GM18499 (cell line): ENCODE measurements at regions not wholly inside any gene's neighbourhood (a gene's known extent, or its start where the extent isn't known, plus 50 kb on each side); places are given as distances from the start of the nearest gene placed in this dataset.

Experiments used
- ATAC-seq: cut with Tn5 transposase; IDR thresholded peaks from one replicate; pipeline ENCODE4 v1.9.1; 2021; ENCODE audit warnings: moderate number of reproducible peaks; ENCODE audit not compliant: insufficient read depth, unreplicated experiment

DNA sequence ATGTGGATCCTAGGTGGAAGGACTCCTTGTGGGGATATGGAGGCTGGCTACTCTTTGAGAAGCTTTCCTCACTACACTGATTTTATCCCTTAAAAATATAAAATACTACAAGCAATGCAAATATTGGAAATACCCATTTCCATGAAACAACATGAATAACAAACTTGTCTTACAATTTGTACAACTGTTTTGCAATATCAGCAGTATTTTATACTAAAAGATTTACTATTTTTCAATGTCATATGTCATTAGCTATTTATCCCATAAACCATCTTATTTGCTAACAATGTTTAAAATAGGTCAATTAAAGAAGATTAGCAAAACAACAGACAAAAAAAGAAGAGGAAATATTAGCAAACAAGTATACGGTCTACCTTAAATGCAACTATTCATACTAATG, 1674.1 kb downstream of the PCDH7 start:
- ATAC-seq, result no peak

DNA sequence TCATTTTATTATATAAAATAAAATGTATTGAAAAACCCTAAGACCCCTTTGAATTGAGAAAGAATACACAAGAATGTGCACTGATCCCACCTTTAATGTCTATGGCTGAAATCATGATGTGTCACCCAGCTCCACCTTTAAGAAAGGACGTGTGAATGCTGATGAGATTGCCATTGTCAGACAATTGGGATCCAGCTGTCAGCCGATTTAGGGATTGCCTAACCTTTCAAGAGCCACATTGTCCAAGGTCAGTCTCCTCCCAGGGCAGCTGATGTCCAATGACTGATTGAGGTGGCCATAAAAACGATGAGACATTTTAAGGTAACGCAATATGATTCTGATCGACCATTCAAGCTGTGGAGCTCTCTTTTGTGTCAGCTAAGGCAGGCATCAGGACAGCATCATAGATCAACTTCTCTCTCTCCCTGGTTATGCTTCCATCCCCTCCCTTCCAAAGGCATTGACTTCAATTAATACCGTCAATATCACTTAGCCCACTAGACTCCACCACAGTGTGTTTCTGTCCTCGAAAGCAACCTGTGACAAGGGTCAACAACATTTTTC, 1676.4 kb downstream of the PCDH7 start:
- ATAC-seq, result no peak

DNA sequence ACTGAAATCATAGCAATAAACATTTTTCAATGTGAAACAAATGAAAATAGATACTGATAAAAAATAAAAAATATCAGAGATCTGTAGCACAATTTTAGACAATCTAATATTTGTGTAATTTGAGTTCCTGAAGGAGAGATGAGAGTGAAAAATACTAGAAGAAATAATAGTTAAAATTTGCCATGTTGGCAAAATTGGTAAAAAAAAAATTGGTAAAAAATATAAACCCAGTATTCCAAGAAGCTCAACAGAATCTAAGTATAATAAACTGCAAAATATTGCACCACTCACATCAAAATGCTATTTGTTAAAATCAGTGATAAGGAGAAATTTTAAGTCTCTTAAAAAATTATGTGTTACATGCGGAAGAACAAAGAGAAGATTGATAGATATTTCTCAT, 1680.7 kb downstream of the PCDH7 start:
- ATAC-seq, result no peak

DNA sequence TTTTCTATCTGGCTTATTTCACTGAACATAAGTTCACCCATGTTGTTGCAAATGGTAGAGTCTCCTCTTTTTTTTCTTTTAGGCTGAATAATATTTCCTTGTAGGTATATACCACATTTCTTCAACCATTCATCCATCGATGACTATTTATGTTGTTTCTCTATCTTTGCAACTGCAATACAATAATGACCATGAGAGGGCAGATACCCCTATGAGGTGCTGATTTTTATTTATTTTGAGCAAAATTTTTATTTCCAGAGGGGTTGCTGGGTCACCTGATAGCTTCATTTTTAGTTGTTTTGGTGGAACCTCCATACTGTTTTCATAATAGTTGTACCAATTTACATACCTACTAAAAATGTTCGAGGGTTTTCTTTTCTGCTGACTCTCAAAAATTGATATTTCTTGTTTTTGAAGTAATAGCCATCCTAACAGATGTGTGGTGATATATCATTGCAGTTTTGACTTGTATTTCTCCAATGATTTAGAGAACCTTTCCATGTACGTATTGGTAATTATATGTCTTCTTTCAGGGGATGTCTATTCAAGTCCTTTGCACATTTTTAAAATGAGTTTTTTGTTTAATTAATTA, 1697.0 kb downstream of the PCDH7 start:
- no peak for ATAC-seq

DNA sequence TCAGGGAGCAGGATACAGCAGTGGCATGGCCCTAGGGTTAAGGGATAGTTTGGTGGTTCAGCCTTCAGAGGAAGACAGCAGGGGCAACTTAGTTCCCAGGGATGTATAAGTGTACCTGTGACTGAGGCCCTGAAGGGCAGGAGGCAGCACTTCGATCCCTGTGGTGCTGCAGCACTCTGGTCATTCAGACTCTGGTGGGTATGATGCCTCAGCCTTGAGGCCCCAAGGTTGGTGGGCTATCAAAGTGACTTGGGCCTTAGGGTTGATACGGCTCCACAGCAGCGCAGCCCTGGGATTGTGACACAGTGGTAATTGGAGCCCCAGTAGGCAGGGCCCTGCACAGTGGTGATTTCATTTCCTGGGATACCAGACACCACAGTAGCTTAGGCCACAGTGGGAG, 1703.1 kb downstream of the PCDH7 start:
- no peak for ATAC-seq

DNA sequence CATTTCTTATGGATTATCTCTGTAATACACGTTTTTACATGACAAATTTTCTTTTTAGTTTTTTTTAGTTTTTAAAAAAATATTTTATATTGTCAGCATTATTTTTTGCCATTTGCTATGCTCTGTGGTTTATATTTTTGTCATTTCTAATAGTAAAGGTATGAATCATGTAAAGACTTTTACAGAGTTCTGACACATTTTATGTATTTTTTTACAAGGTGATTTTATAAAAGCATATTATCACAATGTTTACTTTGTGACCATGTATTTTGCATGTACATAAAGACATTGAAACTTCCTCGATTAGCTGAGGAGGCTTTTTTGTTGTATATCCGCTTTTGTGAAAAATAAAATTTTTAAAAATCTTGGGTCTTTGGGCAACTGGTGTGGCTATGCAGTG, 1705.1 kb downstream of the PCDH7 start:
- ATAC-seq, result no peak

DNA sequence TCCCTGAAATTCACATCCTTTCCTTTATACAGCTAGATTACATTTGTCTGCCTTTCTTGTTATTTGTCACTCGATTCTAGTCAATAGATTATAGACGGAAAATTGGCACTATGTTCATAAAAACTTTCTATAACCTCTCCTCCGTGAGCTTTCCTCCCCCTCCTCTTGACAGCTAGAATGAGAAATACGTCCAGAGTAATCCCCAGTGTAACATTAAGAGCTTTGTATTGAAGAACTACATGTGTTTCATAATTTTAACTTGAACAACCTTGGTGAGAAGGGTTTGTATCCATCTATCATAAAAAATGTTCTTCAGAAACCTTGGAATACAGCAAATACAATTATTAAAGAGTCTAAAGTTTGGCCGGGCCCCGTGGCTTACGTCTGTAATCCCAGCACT, 1707.4 kb downstream of the PCDH7 start:
- no peak for ATAC-seq

DNA sequence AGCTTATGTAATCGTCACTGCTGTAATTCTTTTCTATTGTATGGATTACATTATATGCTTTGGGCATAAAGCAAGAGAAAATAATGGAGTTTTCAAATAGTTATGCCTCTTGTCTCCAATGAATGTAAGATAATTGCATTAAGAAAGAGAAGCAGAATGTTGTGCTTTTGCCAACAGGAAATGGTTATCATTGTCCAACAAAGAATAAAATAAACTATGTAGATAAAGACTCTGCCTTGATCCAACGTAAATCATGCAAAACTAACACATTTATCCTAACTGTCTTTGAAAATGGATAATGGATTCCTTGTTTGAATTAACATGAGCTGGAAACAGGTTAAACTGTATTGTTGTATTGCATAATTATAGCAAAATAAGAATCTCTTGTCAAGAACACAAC, 1709.0 kb downstream of the PCDH7 start:
- no peak for ATAC-seq

DNA sequence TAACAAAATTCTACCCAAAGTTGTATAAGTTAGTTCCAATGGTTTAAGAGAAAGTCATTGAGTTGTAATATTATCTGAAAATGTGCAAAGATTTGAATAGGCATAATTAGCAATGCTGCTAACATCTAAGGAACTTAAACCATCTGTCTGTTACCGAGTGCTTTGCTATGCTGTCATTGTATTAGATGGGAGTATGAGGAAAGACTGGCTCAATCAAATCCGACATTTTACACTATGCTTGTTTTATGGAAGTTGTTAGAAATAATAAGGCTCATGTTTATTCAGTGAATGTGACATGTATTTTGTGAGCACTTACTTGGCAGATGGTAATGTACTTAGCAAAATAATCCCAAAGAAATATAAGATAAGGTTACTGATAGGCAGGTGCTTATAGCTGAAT, 1715.1 kb downstream of the PCDH7 start:
- no peak for ATAC-seq

DNA sequence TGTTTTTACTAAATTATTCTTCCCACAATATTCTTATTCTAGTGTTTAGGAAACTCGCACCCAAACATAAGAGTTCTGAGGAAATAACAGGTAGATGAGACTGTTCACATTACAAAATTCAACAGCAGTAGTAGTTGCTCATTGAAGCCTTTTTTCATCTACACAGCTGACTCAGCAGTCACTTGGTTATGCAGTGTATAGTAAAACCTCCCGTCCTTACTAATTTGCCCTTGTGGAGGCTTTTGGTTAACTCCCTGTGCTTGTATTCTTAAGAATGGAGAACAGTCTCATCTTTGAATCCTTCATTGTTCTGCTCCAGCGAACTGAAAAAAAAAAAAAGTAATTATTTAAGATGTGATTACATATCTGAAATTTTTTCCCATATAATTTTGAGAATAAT, 1716.6 kb downstream of the PCDH7 start:
- ATAC-seq, result no peak

DNA sequence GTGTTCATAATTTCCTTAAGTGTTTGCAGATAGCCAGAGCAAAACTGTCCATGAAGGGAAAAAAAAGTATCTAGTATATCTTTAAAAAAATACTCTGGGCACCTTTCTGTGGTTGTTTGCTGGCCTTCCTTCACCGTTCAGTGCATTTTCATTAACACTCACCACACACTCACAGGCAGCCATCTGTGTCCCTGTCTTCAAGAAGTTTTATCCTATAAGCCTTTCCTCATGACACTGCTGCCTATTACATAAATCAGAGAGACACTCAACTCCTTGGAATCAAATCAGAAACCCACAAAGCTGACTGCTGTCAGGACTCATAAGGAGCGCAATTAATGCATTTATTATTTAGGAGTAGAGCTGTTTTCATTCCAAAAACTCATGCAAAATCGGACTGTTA, 1720.2 kb downstream of the PCDH7 start:
- ATAC-seq, result no peak

DNA sequence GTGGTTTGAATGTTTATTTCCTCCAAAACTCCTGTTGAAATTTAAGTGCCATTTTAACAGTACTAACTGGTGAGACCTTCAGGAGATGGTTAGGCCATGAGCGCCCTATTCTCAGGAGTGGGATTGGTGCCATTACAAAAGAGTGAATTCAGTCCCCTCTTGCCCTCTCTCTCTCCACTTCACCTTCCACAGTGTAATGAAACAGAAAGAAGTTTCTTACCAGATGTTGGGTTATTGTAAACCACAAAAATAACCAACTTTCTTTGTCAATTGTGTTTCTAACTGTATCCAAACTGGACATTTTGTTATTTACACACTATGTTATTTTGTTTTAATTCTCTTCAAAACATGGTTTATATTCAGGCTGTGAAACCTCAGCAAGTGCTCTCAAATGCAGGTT, 1734.3 kb downstream of the PCDH7 start:
- no peak for ATAC-seq

DNA sequence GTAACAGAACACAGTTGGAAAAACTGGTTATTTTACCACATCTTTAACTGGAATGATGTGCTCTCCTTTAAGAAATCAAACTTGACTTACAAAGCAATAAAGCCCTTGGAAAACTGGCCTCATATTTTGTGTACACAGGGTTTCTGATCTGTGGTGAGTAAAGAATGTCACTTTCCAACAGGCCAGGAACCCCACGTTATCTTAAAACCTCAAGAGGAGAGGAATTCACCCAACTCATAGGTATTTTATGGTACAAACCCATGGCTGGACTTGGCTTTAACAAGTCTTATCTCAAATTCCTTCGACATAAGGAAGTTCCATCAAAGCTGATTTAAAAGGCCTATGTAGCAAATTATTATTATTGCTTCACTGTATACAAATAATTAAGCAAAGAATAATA, 1735.1 kb downstream of the PCDH7 start:
- ATAC-seq, result no peak

DNA sequence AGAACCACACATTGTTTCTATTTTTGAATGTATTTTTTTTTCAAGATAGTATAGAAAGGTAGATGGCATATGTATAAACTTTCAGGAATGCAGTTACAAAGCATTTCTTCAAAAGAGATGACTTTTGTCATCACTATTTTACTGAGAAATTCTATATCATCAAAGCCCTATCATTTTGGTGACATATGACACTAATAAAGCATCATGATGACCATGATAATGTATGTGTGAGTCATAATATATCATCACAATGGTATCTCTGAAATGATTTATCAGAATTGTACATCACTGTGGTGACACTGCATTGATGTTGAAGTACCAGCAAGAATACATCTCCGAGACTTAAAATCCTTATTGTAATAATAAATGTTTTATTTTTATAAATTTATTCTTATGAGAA, 1740.8 kb downstream of the PCDH7 start:
- no peak for ATAC-seq

DNA sequence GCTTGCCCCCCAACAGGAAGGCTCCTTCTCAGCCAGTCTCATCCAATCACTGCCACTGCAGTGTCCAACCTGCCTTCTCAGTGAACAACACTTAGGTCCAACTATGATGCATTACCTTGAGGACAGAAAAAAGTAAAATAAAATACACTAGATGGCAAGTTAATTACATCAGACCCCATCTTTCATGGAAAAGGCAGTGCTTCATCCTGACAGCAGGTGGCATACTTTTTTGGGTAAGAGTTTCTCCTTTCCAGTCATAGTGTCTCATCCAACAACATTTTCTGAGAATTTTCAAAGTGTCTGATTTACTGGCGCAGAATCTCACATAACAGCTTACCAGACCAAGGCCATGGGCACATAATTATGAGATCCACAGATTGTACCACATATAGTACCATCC, 1742.8 kb downstream of the PCDH7 start:
- no peak for ATAC-seq

DNA sequence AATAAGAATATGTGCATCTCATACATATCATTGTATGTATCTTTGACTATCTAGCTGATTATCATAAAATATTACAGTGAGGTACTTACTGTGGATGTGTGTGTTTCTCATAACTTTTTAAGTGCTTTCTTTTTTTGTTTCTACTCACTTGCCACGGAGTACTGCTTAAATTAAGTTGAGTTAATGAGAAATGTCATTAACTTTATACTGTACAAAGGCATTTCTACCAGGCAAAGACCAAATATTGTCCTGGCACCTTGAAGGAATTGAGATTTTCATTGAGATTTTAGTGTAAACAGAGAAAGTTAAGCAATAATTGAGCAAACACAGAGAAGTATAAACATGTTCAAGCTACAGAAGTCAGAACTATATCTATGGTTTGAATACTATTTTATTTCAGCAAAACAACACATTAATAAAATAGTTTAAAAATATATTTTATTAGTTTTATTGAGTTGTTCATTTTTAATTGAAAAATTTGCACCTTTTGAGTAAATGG, 1750.0 kb downstream of the PCDH7 start:
- no peak for ATAC-seq

DNA sequence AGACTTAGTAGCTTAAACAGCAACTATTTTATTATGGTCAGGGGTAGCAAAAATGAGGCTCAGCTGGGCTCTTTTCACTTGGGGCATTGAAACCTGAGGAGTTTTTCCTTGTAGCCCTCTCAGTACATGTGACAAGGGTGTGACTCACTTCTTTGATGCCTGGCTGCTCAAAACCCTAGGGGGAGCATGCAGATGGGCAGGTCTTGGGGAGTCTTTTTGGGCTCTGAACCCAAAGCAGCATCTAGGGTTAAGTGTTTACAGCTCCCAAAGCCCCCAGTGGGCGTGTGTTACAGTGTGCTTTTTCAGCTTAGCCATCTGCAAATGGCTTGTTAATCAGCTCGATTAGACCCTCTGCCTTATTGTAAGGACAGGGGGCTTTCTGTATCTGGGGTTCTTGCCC, 1752.7 kb downstream of the PCDH7 start:
- no peak for ATAC-seq

DNA sequence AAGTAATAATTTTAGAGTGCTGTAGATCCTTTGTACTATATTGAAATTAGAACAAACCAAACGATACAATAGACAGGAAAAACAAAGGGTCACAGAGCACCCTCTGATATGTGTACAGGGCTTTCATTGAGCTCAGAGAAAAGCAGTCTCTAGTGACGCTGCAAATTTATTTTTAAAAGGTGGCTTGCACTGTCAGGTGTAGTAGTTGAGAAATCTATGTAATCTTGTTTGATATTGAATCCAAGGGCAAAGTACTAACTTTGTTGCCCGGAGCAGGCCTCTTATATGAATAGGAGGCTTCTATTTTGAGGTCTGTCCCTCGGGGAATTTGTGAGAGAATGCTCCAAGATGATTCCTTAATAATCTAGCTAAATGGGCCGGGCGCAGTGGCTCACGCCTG, 1755.5 kb downstream of the PCDH7 start:
- ATAC-seq, result no peak

DNA sequence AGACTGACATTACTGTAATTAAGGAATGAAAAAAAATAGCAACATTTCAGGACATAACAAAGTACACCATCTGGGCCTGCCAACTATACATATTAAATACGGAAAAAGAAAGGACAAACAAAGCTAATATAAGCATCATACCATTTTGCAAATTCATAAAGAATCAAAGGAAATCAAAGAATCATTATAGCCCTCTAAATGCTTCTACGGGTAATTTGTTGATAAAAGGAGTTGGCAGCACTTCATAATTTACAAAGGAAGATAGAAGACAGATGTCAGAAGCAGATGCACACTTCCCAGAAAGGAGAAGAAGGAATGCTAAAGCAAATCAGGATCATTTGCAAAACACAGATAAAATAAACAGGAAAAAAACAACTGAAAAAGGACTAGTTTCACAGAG, 1757.3 kb downstream of the PCDH7 start:
- ATAC-seq, result no peak

DNA sequence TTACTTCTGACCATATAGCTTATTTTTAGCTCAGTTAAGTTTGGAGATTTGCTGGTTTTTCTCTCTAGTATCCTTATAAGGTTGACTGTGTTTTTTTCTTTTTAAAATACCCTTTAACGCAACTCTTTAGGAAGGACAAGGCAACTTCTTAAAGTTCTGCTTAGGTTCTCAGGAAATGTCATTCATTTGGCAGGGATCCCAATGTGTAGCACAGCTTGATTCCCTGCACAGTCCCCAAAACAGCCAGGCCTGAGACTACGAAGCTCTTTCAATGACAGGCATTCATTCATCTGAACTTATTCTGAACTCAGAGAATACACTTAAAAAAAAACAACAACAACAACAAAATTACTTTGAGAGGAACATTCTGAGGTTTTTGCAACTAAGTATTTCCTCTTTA, 1765.8 kb downstream of the PCDH7 start:
- ATAC-seq, result no peak

DNA sequence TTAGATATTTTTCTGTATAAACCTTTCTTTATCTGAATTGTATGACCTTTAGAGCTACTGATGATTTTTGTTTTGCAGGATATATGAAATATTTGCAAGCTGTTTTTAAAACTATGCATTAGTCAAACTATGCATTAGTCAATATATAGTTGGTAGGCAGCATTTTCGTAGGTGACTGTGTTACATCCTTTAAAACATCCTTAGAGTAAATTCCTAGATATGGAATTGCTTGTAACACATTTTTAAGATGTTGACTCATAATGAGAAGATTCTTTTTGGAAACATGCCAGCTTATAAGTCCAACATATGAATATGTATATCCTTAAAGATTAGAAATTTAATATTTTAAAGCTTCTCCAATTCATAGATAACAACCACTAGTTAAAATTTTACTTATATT, 1768.5 kb downstream of the PCDH7 start:
- no peak for ATAC-seq

DNA sequence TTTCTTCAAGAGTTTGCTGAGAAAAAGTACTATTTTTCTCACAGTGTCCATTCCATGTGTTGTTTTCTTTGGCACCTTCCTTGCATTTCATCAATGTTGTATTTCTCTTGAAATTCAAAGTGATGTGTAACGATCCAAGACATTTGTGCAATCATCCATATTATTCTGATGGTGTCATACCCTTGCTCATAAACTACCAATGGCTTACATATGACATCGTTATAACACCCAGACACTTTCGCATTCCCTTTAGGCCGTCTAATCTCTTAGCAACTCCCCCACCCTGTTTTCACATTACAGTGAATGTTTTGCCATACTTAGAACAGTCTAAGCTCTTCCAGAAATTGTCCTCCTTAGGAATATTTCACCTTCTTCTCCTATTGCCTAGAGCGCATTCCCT, 1779.0 kb downstream of the PCDH7 start:
- ATAC-seq, result no peak

DNA sequence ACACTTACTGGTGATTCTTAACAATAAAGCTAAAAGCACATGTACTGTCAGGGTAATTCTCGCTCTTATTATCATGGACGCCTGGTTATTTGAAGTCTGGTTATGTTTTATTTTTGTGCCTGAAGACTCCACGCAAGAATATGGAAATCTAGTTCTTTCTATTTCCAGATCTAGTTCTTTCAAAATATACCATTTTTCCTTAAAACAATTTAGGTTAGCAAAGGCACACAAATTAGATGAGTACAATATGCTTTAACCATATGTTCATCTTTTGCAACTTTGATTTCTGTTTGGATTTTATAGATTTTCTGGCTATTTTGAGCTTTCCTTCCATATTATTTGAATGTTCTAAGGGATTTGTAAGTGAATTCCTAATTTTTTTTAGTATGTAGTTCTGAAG, 1783.1 kb downstream of the PCDH7 start:
- ATAC-seq, result no peak
